ENCODE measurements at regions not wholly inside any gene's neighbourhood (a gene's known extent, or its start where the extent isn't known, plus 50 kb on each side); places are given as distances from the start of the nearest gene placed in this dataset.
"Not testable (repeated sequence)": the region's sequence is repeated elsewhere in the genome, so short reads cannot be mapped to it uniquely, and the experiment has no call there.

GRCh38 chr4:19566041-19566440 lies 685.7 kb upstream of the SLIT2 start:
- no peak for TF ChIP-seq CTCF (IDR thresholded peaks at IDR 0.05; ENCODE audit: control insufficient read depth, insufficient read depth, low read depth, low read length, missing control alignments)
- H3K4me3 ChIP-seq (ENCODE audit: control insufficient read depth, low read depth, low read length), result no peak overlapping the region
- no peak for DNase-seq (ENCODE audit: low read depth)

- no peak overlapping the region for H3K4me3 ChIP-seq (ENCODE audit: control insufficient read depth, low read depth, low read length)
- no peak for DNase-seq (ENCODE audit: low read depth)
- no peak for TF ChIP-seq CTCF (IDR thresholded peaks at IDR 0.05; ENCODE audit: control insufficient read depth, insufficient read depth, low read depth, low read length, missing control alignments)
Measured at GRCh38 chr4:19562456-19562855, 689.2 kb upstream of the SLIT2 start.

- no peak for TF ChIP-seq CTCF (IDR thresholded peaks at IDR 0.05; ENCODE audit: control insufficient read depth, insufficient read depth, low read depth, low read length, missing control alignments)
Measured at GRCh38 chr4:19557161-19557560, 694.5 kb upstream of the SLIT2 start.

GRCh38 chr4:19556276-19556675 lies 695.4 kb upstream of the SLIT2 start:
- DNase-seq (ENCODE audit: low read depth), result not testable (repeated sequence)

More at GRCh38 chr4:19557161-19557560, 694.5 kb upstream of the SLIT2 start:
- no peak overlapping the region for H3K4me3 ChIP-seq (ENCODE audit: control insufficient read depth, low read depth, low read length)
- DNase-seq (ENCODE audit: low read depth), result peak; percentile 5

GRCh38 chr4:19547463-19547862 lies 704.2 kb upstream of the SLIT2 start:
- H3K4me3 ChIP-seq (ENCODE audit: control insufficient read depth, low read depth, low read length), result no peak overlapping the region
- no peak for TF ChIP-seq CTCF (IDR thresholded peaks at IDR 0.05; ENCODE audit: control insufficient read depth, insufficient read depth, low read depth, low read length, missing control alignments)
- no peak for DNase-seq (ENCODE audit: low read depth)

More at GRCh38 chr4:19556276-19556675, 695.4 kb upstream of the SLIT2 start:
- H3K4me3 ChIP-seq (ENCODE audit: control insufficient read depth, low read depth, low read length), result not testable (repeated sequence)

- TF ChIP-seq CTCF (IDR thresholded peaks at IDR 0.05; ENCODE audit: control insufficient read depth, insufficient read depth, low read depth, low read length, missing control alignments), result no peak
- H3K4me3 ChIP-seq (ENCODE audit: control insufficient read depth, low read depth, low read length), result no peak overlapping the region
- DNase-seq (ENCODE audit: low read depth), result no peak
Measured at GRCh38 chr4:19544446-19545125, 707.1 kb upstream of the SLIT2 start.

GRCh38 chr4:19540859-19541540 lies 710.7 kb upstream of the SLIT2 start:
- TF ChIP-seq CTCF (IDR thresholded peaks at IDR 0.05; ENCODE audit: control insufficient read depth, insufficient read depth, low read depth, low read length, missing control alignments), result no peak
- DNase-seq (ENCODE audit: low read depth), result no peak
- no peak overlapping the region for H3K4me3 ChIP-seq (ENCODE audit: control insufficient read depth, low read depth, low read length)
